ENCODE measurements at regions not wholly inside any gene's neighbourhood (a gene's known extent, or its start where the extent isn't known, plus 50 kb on each side); places are given as distances from the start of the nearest gene placed in this dataset.

GRCh38 chr6:21836277-21836676 is 242.7 kb downstream of the SOX4 start:
- Mint-ChIP-seq H3K9me3 (no peaks in the 10 kb centered on the region), H3K4me3 (no peak overlapping the region), H3K27me3 (ENCODE audit: low read depth in 3 of 3) (peaks cover 0 to 3% (median 1%) of the 10 kb centered on the region in 3 donors), H3K36me3 (no peaks in the 10 kb centered on the region), H3K27ac (no peak overlapping the region), H3K4me1 (peaks cover 0 to 8% of the 10 kb centered on the region in 2 donors)
- no peak for DNase-seq

GRCh38 chr6:21836772-21837425 is 243.3 kb downstream of the SOX4 start:
- H3K27ac Mint-ChIP-seq, result no peak overlapping the region
- H3K9me3 Mint-ChIP-seq, result no peaks in the 10 kb centered on the region
- peaks cover 0 to 3% of the 10 kb centered on the region in 2 donors for H3K4me1 Mint-ChIP-seq
- H3K27me3 Mint-ChIP-seq (ENCODE audit: low read depth in 3 of 3), result peaks cover 0 to 3% (median 1%) of the 10 kb centered on the region in 3 donors
- DNase-seq, result no peak
- no peak overlapping the region for H3K4me3 Mint-ChIP-seq
- no peaks in the 10 kb centered on the region for H3K36me3 Mint-ChIP-seq

DNA sequence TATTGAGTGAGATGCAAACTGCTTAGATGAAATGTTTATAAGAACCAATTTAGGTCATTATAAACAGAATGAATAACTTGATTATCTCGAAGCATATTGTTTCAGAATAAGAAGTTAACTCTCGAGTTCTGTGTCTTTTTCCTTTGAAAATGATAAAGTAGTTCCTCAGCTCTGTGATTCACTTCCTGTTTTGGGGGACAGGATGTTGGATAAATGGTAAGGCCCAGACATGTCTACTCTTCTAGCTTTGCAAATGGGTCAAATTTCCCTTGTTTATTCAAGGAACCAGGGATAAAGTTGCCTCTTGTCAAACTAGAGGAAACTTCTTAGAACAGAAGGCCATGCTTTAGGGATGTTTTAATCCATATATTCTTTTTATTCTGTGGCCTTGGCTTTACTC is 246.9 kb downstream of the SOX4 start:
- no peak for DNase-seq
- H3K36me3 Mint-ChIP-seq, result no peaks in the 10 kb centered on the region
- H3K9me3 Mint-ChIP-seq, result no peaks in the 10 kb centered on the region
- H3K27ac Mint-ChIP-seq, result no peak overlapping the region
- peaks cover 0 to 3% (median 0%) of the 10 kb centered on the region in 3 donors for H3K27me3 Mint-ChIP-seq (ENCODE audit: low read depth in 3 of 3)
- H3K4me3 Mint-ChIP-seq, result no peak overlapping the region
- H3K4me1 Mint-ChIP-seq, result no peaks in the 10 kb centered on the region

DNA sequence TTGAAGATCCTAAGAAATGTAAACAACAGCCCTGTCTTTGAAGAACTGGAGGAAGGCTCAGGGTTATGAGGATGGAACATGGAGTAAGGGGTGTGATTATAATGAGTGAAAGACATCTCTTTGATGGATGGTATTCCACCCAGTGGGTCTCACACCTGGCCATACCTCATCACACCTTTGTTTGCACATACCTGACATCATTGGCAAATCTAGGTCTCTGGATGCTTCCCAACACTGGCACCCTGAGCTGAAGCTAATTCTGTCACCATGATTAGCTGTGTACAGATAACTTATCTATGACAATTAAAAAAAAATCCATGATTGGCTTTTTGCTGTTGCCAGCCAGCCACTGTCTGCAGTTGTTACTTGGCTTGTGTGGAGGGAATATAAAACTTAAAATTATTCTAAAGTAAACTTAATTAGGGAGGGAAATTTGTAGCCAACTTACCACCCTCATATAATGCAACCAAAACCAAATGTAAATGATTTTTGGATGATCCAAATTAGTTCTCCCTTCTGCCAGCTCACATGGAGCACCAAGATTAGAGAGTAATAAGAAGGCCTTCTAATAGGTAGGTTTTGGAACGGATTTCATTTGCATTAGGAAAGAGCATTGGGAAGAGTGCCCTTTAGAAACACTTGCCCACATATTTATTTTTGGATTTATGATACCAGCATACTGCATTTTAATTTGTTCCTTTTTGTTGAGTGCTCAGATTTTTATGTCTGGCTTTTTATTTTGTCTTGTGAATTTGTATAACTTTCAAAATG is 249.5 kb downstream of the SOX4 start:
- Mint-ChIP-seq H3K27me3 (ENCODE audit: low read depth in 3 of 3) (peaks cover 0 to 1% (median 0%) of the 10 kb centered on the region in 3 donors), H3K27ac (no peak overlapping the region), H3K36me3 (no peaks in the 10 kb centered on the region), H3K9me3 (peaks cover 0 to 2% (median 0%) of the 10 kb centered on the region in 6 donors), H3K4me3 (no peak overlapping the region), H3K4me1 (peaks cover 7% of the 10 kb centered on the region in 2 donors)
- no peak for DNase-seq

DNA sequence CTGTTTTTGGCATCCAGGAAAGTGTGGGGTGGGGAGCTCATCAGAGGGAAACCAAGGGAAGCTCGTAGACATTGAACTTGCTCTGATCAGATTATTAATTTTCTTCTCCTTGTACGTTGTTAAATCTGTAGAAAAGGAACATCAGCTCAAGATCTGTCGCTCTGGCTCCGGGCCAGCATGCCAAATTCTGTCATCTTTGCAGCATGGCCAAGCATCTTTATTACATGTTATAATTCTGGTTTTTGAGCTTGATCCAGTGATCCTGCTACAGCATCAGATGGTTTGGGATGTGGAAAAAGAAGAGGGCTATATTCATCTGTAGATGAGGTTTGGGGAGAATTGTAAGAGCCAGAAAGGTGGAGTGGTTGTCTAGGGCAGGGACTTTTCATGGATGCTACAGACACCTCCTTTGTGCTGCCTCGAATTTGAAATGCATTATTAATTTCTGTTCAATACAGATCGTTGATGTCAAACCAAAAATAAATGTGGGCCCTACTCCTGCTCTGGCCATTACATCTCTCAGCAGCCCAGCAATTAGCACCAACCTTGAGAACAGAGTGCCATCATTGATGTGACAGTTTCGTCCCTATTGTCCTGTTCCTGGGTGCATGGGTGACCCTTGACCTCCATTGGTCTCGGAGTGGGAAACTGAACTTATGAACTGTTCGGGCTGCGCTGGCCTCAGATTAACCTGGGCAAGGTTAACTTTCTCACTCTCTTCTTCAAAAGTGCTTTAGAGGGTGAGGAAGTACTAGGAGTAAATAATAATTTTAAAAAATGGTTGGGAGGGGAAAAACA is 250.8 kb downstream of the SOX4 start:
- H3K9me3 Mint-ChIP-seq, result peaks cover 0 to 2% (median 0%) of the 10 kb centered on the region in 6 donors
- no peak overlapping the region for H3K27ac Mint-ChIP-seq
- H3K36me3 Mint-ChIP-seq, result no peaks in the 10 kb centered on the region
- no peak overlapping the region for H3K4me3 Mint-ChIP-seq
- H3K4me1 Mint-ChIP-seq, result peaks cover 7% of the 10 kb centered on the region in 2 donors
- peaks cover 0 to 1% (median 0%) of the 10 kb centered on the region in 3 donors for H3K27me3 Mint-ChIP-seq (ENCODE audit: low read depth in 3 of 3)
- DNase-seq, result no peak

DNA sequence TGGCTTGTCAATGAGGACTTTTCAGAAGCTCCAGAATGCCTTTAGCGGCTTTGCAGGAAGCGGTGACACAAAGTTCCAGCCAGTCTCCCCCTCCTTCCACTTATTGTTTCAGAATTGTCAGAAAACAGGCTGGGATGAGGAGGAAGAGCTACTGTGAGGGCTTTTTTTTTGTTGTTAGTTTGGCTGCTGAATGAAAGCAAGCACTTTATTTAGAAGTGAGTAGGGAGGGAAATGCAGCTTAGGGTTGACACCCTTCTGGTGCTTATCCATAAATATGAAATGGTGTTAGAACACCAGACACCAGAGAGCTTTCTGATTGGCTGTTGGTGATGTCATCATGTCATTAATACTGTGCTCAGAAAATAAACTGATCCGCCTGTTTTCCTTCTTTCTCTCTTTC is 251.5 kb downstream of the SOX4 start:
- Mint-ChIP-seq H3K36me3 (no peaks in the 10 kb centered on the region), H3K27ac (no peak overlapping the region), H3K9me3 (peaks cover 0 to 2% (median 0%) of the 10 kb centered on the region in 6 donors), H3K4me1 (peaks cover 7% of the 10 kb centered on the region in 2 donors), H3K27me3 (ENCODE audit: low read depth in 3 of 3) (peaks cover 0 to under 1% (median 0%) of the 10 kb centered on the region in 3 donors), H3K4me3 (no peak overlapping the region)
- DNase-seq, result no peak

DNA sequence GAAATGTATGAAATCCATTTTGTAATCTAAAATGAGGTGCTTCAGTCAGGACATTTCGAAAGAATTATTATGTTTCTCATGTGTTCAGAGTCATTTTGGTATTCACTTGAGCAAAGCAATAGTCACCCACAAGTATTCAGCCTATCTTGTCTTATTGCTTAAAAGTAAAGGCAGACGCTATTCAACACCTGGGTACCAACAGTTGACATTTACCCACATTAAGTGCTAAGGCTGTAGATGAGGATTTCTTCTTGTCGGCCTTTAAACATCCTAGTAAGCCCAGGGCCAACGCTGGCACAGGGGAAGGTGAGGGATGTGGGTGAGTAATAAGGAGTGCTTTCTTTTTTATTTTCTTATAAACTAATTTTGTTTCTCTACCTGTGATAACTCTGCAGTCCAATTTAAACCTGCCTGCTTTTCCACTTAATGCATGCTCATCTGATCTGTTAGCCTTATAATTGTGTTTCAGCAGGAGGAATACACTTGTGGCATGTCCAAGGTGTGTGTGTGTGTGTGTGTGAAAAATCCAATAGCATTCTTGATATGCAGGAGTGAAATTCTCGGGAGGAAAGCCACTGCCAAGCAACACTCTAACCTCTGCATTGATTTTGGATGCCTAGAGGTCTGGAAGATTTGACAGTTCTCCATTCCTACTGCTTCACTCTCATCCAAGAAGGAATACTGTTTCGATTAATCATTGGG is 252.0 kb downstream of the SOX4 start:
- Mint-ChIP-seq H3K27me3 (ENCODE audit: low read depth in 3 of 3) (no peaks in the 10 kb centered on the region), H3K4me3 (no peak overlapping the region)

DNA sequence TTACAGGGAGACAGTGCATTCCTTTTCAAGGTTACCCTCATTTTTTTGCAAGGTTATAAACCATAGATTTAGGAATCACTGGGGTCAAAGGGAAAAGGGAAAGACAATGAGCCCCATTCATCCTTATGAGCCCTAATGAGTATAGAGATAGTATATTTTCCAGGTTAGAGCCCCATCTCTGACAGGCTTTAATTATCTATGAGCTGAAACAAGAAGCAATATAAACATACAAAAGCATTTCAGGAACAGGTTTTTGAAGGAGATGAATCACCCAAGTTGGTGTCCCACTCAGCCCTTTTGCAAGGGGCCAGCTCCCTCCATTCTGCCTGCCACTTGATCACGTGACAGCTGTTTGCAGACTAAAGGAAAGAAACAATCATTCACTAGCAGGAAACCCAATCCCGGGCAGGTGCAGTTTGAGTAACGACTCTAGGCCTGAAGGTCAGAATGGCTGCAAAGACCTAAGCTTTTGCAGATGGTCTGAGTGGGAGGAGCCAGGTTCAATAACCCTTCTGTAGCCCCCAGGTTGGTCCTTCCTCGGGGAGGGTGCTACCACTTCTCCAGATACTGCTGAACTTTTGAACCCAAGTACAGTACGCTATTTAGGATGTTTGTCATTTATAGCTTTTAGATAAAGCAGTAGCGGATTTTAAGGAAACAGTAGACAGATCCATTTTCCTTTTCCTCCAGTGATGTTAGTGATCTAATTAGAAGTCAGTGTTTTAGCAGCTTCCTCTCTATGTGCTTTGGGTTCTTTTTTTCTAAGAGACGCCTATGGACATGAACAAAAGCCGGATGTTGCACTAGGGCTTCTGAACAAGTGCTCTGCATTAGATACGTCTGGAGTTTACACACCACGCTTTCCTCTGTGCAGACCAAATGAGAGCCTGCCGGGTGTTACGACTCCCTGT is 253.2 kb downstream of the SOX4 start:
- Mint-ChIP-seq H3K9me3 (peaks cover 0 to 2% (median 0%) of the 10 kb centered on the region in 6 donors), H3K27ac (no peak overlapping the region), H3K36me3 (no peaks in the 10 kb centered on the region), H3K4me3 (no peak overlapping the region), H3K27me3 (ENCODE audit: low read depth in 3 of 3) (no peaks in the 10 kb centered on the region), H3K4me1 (peaks cover 7% of the 10 kb centered on the region in 2 donors)
- no peak for DNase-seq

More for the DNA sequence above, 252.0 kb downstream of the SOX4 start:
- Mint-ChIP-seq H3K4me1 (peaks cover 7% of the 10 kb centered on the region in 2 donors), H3K36me3 (no peaks in the 10 kb centered on the region), H3K9me3 (peaks cover 0 to 2% (median 0%) of the 10 kb centered on the region in 6 donors), H3K27ac (no peak overlapping the region)
- no peak for DNase-seq

DNA sequence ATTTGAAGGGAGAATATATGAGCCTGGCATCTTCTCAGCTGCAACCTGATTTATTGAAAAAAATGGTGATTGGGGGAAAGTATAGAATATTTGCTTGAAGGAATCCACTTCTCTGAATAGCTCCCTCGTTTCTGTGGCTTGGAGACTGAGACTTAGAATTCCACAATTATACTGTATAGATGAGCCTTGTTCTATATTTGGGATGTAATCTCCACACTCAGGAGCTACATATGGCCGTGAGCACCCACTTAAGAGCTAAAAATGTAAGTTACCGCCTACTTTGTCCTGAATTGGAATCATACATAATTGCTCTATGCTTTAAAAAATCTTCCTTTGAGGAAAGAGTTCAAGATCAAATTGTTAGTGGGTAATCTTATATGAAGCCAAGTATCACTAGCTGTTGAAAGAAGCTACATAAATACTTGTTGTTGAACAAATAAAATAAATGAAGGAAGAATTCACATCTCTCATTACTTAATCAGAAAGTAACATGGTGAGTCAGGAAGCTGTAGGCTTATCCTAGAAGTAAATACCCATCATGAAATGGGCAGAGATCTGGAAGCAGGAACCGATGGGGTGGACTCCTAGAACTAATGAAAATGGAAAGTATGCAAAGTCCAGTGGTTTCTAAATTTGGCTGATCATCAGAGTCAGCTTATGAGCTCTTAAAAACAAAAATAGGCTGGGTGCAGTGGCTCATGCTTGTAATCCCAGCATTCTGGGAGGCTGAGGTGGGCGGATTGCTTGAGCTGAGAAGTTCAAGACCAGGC is 254.3 kb downstream of the SOX4 start:
- Mint-ChIP-seq H3K4me3 (no peak overlapping the region), H3K27ac (no peak overlapping the region), H3K36me3 (no peaks in the 10 kb centered on the region), H3K4me1 (peaks cover 7% of the 10 kb centered on the region in 2 donors), H3K27me3 (ENCODE audit: low read depth in 3 of 3) (no peaks in the 10 kb centered on the region), H3K9me3 (peaks cover 0 to 4% (median 0%) of the 10 kb centered on the region in 6 donors)
- no peak for DNase-seq

DNA sequence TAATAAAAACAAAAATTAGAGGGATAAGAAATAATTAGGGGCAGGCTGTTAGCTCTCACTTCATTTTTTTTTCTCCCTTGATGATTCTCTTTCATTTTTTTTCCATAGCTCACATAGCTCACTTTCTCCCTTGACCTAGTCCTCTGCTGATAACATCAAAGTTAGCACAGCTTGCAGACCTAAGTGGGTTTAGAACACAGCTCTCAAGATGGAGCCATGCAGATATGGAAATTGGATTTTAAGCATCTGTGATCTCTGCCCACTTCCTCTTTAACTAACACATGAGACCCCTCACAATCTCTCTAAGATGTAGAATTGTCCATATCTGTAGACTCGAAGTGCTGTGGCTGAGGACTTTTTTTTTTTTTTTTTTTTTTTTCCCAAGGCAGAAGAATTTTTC is 257.1 kb downstream of the SOX4 start:
- DNase-seq, result no peak
- Mint-ChIP-seq H3K27ac (no peak overlapping the region), H3K9me3 (peaks cover 0 to 4% (median 0%) of the 10 kb centered on the region in 6 donors), H3K4me3 (no peak overlapping the region), H3K27me3 (ENCODE audit: low read depth in 3 of 3) (peaks cover 0 to 1% (median 0%) of the 10 kb centered on the region in 3 donors), H3K36me3 (no peaks in the 10 kb centered on the region), H3K4me1 (peaks cover 7% of the 10 kb centered on the region in 2 donors)

DNA sequence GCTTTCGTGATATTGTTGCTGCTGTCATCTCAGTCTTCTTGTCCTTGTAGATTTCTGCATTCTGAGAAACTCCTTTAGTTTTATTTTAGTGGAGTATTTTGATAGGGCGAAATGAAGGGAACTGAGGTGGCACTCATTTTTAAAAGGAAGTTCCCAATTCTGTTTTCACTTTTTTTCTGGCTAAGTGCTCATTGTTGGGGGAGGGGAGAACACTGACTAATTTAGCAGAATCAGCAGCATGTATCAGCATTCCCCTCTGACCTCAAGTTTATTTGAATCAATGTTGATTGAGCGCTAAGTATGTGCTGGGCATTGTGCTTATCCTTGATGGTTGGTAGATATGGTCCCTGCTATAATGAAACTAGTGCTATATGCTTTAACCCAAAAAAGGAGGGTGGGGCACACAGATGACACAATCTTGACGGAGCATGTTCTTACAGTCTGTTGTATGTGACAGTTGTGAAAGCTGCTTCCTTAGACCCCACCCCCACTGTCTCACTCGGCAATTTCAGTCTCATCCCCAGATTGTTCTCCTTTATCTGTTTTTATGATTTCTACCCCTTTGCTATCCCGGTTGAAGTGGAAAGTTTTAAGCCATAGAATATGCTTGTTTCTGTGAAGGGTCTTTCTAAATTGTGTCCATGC is 262.4 kb downstream of the SOX4 start:
- peaks cover 0 to 3% (median 0%) of the 10 kb centered on the region in 3 donors for H3K27me3 Mint-ChIP-seq (ENCODE audit: low read depth in 3 of 3)
- DNase-seq, result no peak
- H3K27ac Mint-ChIP-seq, result no peak overlapping the region
- H3K4me1 Mint-ChIP-seq, result no peaks in the 10 kb centered on the region
- no peaks in the 10 kb centered on the region for H3K36me3 Mint-ChIP-seq
- H3K9me3 Mint-ChIP-seq, result peaks cover 0 to 2% (median 0%) of the 10 kb centered on the region in 6 donors
- no peak overlapping the region for H3K4me3 Mint-ChIP-seq

GRCh38 chr6:21856456-21856825 is 262.9 kb downstream of the SOX4 start:
- H3K27me3 Mint-ChIP-seq (ENCODE audit: low read depth in 3 of 3), result peaks cover 0 to 3% (median 0%) of the 10 kb centered on the region in 3 donors
- DNase-seq, result no peak
- H3K36me3 Mint-ChIP-seq, result no peaks in the 10 kb centered on the region
- peaks cover 0 to 2% (median 0%) of the 10 kb centered on the region in 6 donors for H3K9me3 Mint-ChIP-seq
- no peaks in the 10 kb centered on the region for H3K4me1 Mint-ChIP-seq
- no peak overlapping the region for H3K27ac Mint-ChIP-seq
- H3K4me3 Mint-ChIP-seq, result no peak overlapping the region

Data from immature natural killer cell (primary cell).